ENCODE measurements at regions not wholly inside any gene's neighbourhood (a gene's known extent, or its start where the extent isn't known, plus 50 kb on each side); places are given as distances from the start of the nearest gene placed in this dataset.

DNA sequence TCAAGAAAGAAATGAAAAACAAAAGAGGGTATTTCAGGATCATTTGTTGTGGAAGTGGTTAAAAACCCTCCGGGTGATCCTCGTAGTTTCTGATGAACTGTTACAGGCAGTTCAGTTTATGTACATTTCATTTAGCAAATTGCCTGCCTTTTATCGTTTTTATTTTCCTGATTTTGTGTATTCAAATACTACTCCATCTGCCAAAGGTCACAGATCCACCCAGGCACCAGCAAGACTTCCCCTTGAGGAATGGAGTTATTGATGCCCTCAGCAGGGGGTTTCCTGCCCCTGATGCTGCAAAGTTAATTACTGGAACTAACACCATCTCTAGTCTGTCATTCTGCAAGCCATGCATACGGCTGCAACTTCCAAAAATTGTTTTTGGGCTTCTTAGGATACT is 641.9 kb downstream of the SLC4A3 start:
- DNase-seq = no peak
- in situ Hi-C loops (cut with MboI; ENCODE audit: low pct_unique_long_range_greater_than_20kb, low sequenced_read_pairs) = no loop called here

DNA sequence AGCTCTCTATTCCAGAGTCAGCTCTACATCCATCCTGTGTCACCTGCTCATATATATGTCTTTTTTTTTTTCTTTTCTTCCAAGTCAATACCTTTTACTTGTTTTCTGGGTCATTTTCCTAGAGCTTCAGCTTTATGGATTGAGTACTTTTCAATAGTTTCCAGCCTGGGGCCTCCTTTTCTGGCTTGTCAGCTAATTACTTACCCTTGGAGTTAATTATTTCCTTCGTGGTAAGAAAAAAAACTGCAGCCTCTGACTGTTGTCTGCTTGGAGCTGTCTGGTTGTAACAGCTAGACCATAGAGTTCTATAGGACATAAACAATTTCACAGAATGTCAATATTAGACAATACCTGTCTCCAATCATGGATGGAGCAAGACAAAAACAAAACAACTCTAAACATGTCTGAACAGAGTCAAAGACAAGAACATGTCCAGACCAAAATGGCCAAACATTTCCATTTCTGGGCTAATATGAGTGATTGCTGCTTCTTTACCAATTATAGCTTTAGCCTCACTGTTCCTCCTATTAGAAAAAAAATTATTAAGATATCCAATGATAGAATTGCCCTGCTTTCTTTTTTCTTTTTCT is 643.1 kb downstream of the SLC4A3 start:
- in situ Hi-C loops (cut with MboI; ENCODE audit: low pct_unique_long_range_greater_than_20kb, low sequenced_read_pairs) = no loop called here

DNA sequence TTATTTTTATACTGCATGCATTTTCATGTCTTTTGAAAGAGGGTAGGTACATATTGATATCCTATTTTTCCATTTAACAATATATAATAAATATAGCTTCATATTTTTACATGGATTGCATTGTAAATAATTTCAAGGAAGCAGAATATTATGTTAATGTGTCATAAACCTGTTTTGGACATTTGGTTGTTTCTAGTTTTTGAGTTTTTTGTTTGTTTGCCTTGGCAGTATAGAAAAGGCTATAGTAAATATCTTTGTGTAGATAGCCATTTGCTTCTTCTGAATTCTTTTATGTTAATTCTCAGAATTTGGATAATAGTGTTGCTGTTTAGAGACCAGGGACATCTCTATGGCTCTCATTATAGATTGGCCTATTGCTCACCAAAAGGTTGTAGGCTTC is 645.2 kb downstream of the SLC4A3 start:
- no peak for DNase-seq
- in situ Hi-C loops (cut with MboI; ENCODE audit: low pct_unique_long_range_greater_than_20kb, low sequenced_read_pairs) = no loop called here

More for the DNA sequence above, 643.1 kb downstream of the SLC4A3 start:
- DNase-seq = no peak

DNA sequence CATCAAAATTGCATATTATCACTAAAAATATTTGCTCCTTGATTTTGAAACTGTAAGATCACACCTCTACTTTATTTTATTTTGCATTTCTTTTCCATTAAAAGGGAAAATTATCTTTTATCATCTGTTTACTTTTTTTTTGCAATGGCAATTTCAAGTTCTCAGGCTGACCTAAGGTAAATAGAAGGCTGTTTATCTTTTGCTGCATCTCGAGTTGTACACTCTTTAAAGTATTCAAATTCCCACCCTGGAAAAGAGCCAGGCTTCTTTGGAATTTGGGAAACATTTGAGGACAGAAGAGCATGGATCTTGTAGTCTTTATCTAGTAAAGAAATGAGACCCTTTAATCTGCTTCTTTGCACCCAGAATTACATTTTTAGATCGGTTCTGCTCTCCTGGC is 645.7 kb downstream of the SLC4A3 start:
- in situ Hi-C loops (cut with MboI; ENCODE audit: low pct_unique_long_range_greater_than_20kb, low sequenced_read_pairs) = no loop called here
- DNase-seq = no peak

DNA sequence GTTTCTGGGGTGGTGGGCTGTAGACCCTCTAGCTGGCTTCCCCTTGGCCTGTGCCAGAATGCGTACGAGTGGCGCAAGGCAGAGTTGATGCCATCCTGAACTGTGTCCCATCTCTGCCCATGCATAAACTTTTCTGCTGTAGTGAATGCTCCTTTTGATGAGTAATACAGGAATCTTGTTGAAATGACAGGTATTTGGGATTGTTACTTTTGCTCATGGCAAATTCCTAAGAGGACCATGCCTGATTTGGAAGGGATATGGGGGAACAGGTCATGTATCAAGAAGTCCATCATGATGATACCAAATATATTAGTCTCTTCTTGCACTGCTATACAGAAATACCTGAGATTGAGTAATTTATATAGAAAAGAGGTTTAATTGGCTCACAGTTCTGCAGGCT is 648.0 kb downstream of the SLC4A3 start:
- in situ Hi-C loops (cut with MboI; ENCODE audit: low pct_unique_long_range_greater_than_20kb, low sequenced_read_pairs) = no loop called here
- no peak for DNase-seq

DNA sequence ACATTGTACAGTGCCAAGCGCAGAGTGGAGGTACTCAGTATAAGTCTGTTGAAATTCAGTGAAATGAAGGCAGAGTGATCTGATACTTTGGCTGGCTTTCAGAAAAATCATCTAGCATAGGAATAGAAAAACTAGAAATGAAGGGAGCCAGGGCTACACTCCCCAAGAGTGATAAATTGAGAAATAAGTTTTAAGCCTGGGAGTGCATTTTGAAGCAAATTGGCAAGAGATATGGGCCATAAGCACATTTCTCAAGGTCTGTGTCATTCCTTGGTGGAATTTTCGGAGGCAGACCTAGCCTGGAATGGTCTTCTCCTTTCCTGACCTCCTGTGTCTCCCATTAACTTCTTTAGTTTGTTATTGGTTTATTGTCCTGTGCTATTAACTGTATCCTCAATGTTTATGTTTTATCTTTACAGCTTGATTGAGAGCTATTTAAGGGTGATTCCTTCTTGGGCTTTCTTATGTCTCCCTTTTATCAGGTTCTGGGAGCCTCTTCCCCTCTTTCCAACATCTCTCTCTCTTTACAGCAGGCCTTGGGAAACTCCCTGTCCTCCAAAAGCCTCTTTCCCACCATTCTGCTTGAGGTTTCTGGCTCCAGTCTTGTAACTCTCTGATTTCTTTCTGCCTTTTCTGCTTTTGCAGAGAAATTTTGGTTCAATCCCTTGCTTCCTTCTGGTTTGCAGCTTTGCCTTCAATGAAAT is 649.5 kb downstream of the SLC4A3 start:
- DNase-seq = no peak
- in situ Hi-C loops (cut with MboI; ENCODE audit: low pct_unique_long_range_greater_than_20kb, low sequenced_read_pairs) = no loop called here

DNA sequence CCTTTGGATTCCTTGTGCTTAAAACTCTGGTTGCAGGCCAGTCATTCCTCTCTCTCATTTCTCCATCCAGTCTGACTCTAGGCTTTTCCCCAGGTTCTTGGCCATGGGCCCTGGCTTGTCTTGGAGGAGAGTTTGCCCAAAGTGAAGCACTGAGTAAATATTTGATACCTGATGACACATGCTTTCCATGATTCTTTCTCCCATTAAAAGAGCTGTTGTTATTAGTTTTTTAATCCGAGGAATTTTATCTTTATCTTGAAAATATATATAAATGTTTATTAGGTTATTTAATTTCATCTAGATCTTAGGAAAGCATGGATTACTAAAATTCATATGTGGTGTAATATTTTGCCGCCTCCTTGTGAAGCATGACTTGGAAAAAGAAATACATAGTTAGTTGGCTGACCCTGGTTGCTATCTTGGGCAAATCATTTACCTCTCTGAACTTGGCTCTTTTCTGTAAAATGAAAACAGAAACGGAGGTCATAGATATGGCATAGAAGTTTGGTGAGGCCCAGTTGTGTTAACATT is 650.1 kb downstream of the SLC4A3 start:
- in situ Hi-C loops (cut with MboI; ENCODE audit: low pct_unique_long_range_greater_than_20kb, low sequenced_read_pairs) = no loop called here
- DNase-seq = no peak

DNA sequence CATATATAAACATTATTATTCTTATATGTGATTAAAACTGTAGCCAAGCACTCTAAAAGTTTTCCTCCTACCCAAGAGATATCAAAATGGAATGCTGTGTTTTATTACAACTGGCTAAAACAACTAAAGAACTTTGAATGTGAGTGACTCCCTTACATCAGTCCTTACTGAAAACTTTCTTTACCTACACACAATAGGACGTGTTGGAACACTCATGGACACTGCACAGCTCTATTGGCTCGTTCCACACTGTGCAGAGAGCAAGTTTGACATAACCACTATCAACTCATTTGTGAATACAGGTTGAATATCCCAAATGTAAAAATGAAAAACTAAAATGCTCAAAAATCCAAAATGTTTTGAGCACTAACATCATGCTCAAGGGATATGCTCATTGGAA is 650.6 kb downstream of the SLC4A3 start:
- no peak for DNase-seq
- in situ Hi-C loops (cut with MboI; ENCODE audit: low pct_unique_long_range_greater_than_20kb, low sequenced_read_pairs) = no loop called here

DNA sequence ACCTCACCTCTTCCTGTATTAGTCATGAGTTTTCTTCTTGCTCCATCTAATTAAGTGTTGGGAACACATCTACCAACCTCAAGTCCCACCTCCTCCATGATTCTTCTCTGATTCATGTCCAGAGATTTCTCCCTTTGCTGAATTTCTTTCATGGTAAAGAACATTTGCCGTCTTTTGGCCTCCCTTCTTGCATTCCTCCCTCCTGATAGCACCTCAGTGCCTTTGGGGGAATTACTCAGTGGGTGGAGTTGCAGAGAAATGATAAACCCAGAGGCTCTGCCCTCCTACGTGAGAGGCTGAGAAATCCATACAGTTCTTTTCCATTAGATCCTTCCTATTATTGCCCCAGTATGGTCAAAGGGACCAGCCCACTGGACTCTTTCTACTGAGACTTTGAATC is 651.9 kb downstream of the SLC4A3 start:
- in situ Hi-C loops (cut with MboI; ENCODE audit: low pct_unique_long_range_greater_than_20kb, low sequenced_read_pairs) = no loop called here
- DNase-seq = no peak

DNA sequence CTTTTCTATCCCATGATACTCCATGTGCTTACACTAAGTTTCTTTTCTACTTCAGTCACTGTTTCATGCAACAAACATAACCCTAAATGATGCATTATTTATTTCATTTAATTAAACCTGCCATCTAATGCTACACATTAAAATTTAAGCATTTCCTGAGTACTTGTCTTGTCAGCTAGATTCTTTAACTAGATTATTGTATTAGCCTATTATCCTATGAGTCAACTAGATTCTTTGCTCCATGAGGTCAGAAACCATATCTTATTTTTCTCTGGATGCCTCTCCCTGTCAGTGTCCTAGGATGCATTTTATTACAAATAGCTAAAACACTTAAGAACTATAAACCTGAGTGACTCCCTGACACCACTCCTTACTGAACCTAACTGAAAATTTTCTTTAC is 652.4 kb downstream of the SLC4A3 start:
- in situ Hi-C loops (cut with MboI; ENCODE audit: low pct_unique_long_range_greater_than_20kb, low sequenced_read_pairs) = no loop called here
- DNase-seq = no peak

DNA sequence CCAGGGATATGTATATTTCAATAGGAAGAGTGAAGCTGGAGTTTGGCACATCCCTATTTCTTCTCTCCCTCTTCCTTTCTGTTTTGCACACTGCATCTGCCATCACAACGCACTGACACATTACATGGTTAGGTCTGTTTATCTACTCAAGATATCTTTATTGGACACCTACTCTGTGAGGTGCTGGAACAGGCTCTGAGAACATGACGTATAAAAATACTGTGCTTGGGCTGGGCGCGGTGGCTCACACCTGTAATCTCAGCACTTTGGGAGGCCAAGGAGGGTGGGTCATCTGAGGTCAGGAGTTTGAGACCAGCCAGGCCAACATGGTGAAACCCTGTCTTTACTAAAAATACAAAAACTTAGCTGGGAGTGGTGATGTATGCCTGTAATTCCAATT is 653.3 kb downstream of the SLC4A3 start:
- in situ Hi-C loops (cut with MboI; ENCODE audit: low pct_unique_long_range_greater_than_20kb, low sequenced_read_pairs) = no loop called here
- no peak for DNase-seq

DNA sequence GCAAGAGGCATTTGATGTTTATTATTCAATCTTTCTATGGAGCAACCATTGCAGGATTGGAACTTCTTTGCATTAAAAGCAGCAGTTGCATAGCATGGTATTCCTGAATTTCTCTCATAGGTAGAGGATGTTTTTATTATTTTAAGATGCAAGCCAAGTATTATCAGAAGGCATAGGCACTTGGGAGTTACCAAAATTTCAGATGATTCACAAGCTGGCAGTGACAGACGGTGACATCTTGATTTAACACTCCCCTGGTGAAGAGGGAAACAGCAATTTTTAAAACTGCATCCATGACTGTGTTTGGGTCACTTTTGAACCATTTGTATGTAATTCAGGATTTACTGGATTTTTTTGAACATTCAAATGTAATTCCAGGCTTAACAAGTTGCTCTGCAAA is 654.3 kb downstream of the SLC4A3 start:
- in situ Hi-C loops (cut with MboI; ENCODE audit: low pct_unique_long_range_greater_than_20kb, low sequenced_read_pairs) = no loop called here

DNA sequence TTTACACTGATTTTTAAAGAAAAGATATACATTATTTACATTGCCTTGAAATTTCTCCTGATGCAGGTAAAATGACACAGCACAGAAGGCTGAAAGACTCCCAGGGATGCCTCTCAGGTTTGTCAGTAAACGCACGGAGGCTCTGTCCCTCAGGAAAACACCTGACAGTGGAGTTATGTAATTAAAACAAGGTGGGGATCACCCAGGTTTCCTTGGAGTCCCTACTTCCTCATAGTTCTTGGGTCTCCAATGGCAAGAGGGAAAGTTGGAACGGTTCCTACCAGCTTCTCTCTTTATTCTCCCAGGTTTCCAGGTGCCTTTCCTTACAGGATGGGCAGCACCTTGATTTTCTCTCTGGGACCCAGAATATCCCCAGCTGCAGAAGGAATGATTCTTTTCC is 654.8 kb downstream of the SLC4A3 start:
- no peak for DNase-seq
- in situ Hi-C loops (cut with MboI; ENCODE audit: low pct_unique_long_range_greater_than_20kb, low sequenced_read_pairs) = no loop called here

More for the DNA sequence above, 654.3 kb downstream of the SLC4A3 start:
- no peak for DNase-seq

DNA sequence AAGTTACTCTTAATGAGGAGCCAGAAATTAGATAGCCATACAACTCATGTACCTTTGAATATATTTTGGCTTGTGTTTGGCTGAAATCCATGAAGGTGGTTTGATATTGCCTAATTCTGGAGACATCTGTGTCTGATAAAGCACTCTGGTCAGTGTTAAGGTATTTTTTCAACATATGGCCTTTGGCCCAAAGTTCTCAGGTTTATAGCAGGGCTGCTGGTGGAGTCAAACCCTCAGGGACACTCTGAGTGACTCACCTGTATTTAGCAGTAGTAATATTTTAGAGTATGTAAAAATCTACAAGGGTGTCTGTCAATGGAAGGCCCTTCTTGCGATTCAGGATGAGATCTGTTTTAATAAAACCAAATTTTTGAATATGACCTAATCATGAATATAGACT is 666.5 kb downstream of the SLC4A3 start:
- in situ Hi-C loops (cut with MboI; ENCODE audit: low pct_unique_long_range_greater_than_20kb, low sequenced_read_pairs) = no loop called here
- no peak for DNase-seq

DNA sequence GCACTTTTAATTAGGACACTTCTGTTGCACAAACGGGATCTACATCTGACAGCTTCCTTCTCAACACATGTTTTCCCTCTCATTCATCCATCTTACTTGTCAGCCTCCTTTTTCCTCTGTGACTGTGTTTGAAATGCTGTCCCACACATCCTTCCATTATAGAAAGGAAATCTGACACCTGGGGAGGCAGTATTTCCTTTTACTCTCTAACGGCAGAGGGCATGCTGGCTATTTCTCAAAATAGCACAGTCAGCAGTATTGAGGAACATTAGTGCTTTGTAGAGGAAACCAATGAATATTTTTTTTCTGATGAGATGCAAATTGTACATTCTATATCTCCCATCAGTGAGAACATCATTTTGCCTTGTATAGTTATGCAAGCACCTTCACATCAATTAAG is 668.7 kb downstream of the SLC4A3 start:
- in situ Hi-C loops (cut with MboI; ENCODE audit: low pct_unique_long_range_greater_than_20kb, low sequenced_read_pairs) = no loop called here
- DNase-seq = no peak

DNA sequence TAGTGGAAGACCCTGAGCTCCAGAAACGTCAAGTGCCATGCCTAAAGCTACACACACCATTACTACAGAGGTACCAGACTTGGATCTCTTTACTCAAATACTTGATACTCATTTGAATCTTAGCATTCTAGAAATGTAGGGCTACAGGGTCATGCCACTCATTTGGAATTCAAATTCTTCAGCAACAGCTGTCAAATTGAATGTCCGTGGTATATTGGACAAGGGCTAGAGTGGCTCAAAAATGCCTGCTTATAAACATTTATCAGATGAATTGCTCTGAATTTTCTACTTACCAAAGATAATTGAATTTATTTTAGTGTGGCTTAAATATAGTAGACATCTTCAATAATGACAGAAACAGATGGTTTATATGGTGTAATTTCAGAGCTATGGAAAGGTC is 669.7 kb downstream of the SLC4A3 start:
- in situ Hi-C loops (cut with MboI; ENCODE audit: low pct_unique_long_range_greater_than_20kb, low sequenced_read_pairs) = no loop called here
- no peak for DNase-seq

DNA sequence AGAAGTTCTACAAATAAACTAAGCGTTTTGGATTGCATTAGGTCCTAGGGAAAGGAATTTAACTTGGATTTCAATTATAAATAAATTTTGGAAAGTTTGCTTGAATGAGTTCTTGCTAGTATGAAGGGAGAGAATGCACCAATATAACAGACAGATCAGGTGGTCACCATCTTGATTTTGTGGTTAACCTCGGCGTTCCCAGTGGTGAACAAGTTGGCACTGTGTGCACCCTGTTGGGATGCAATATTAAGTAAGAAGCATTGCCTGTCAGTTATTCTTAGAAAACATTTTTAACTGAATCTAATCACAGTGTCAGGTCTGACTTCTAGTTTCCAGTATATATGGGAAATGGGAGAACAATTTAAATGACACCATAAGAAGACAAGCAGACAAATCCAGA is 673.4 kb downstream of the SLC4A3 start:
- in situ Hi-C loops (cut with MboI; ENCODE audit: low pct_unique_long_range_greater_than_20kb, low sequenced_read_pairs) = no loop called here
- DNase-seq = no peak

DNA sequence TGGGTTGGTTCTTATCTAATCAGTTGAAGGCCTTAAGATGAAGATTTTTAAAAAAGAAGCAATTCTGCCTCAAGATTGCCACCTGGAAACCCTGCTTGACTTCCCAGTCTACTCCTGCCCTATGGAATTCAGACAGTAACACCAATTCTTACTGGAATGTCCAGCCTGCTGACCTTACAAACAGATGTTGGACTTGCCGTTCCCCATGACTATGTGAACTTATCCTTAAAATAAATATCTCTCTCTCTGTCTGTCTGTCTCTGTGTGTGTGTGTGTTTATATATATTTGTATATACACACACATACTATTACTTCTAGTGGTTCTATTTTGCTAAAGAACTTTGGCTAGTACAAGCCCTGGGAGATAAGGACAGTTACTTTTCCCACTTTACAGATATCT is 675.3 kb downstream of the SLC4A3 start:
- in situ Hi-C loops (cut with MboI; ENCODE audit: low pct_unique_long_range_greater_than_20kb, low sequenced_read_pairs) = no loop called here
- DNase-seq = no peak

DNA sequence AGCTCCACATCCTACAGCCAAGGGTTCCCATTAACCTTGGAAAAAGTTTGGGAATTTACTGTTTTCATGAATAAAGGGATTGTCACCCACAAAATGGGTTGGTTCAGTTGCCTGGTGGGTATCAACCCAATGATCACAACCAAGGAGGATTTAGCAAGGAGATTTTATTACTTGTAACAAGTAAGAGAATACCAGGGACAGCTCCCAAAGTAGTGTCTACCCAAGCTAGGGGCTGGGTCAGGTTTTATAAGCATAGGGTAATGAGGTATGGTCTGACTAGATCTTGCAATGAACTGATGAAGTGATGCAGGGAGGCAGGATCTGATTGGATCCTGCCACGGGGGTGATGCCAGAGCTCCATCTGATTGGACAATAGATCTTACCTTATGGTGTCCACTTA is 681.8 kb downstream of the SLC4A3 start:
- in situ Hi-C loops (cut with MboI; ENCODE audit: low pct_unique_long_range_greater_than_20kb, low sequenced_read_pairs) = no loop called here
- DNase-seq = no peak

DNA sequence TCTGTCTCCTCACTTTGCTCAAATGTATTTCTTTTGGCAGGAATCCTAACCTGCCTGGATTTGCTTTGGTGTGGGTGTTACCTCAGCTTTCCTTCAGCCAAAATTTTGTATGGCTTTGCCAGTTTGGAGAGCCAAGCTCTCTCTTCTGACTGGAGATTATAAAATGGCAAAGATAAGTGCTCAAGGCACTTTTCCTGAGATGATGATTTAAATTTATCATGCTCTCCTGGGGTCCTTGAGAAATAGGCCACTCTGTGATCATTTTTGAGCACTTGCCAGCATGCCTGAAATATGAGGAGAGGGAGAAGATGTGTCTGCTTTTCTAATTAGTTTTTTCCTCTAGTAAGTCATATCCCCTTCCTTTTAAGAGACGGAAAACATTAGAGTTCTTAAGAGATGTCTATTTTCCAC is 683.0 kb downstream of the SLC4A3 start:
- in situ Hi-C loops (cut with MboI; ENCODE audit: low pct_unique_long_range_greater_than_20kb, low sequenced_read_pairs) = no loop called here
- no peak for DNase-seq
